B cell (primary cell): ENCODE measurements at regions not wholly inside any gene's neighbourhood (a gene's known extent, or its start where the extent isn't known, plus 50 kb on each side); places are given as distances from the start of the nearest gene placed in this dataset.

Experiments used
- EZH2 ChIP-seq: IDR thresholded peaks from 2 replicates; pipeline ENCODE4 v1.6.1; 2012; ENCODE audit warnings: borderline replicate concordance, low read depth, mild to moderate bottlenecking, moderate library complexity, low read length; ENCODE audit not compliant: insufficient read depth, poor library complexity, severe bottlenecking
- TF ChIP-seq, protein P1 (sequence below): fragments of 200-600 bp; IDR thresholded peaks from one replicate; pipeline ENCODE4 v1.8.0; 2022; ENCODE audit warnings: antibody characterized with exemption, mild to moderate bottlenecking

DNA sequence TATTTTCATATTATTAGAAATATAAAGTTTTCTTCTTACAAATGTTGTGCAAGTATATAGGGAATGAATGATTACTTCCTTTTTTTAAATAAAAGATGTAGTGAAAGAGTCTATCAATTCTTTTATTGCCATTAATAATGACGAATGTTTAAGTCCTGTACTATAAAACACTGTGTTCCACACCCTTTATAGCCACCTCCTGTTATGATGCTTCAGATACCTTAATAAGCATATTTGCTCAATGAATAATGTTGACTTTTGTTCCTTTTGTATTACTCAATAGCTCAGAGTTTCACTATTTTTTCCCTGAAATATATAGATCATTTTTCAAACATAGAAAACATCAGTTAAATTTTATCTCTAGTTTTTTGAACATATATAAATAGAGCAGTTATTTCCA lies 378.2 kb upstream of the THBS1 start:
- TF ChIP-seq, protein P1, sequence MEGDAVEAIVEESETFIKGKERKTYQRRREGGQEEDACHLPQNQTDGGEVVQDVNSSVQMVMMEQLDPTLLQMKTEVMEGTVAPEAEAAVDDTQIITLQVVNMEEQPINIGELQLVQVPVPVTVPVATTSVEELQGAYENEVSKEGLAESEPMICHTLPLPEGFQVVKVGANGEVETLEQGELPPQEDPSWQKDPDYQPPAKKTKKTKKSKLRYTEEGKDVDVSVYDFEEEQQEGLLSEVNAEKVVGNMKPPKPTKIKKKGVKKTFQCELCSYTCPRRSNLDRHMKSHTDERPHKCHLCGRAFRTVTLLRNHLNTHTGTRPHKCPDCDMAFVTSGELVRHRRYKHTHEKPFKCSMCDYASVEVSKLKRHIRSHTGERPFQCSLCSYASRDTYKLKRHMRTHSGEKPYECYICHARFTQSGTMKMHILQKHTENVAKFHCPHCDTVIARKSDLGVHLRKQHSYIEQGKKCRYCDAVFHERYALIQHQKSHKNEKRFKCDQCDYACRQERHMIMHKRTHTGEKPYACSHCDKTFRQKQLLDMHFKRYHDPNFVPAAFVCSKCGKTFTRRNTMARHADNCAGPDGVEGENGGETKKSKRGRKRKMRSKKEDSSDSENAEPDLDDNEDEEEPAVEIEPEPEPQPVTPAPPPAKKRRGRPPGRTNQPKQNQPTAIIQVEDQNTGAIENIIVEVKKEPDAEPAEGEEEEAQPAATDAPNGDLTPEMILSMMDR, result no peak
- no peak for TF ChIP-seq EZH2
